Mesenteric fat pad (tissue), 1 donor: ENCODE measurements at regions not wholly inside any gene's neighbourhood (a gene's known extent, or its start where the extent isn't known, plus 50 kb on each side); places are given as distances from the start of the nearest gene placed in this dataset.
"Not testable (repeated sequence)": the region's sequence is repeated elsewhere in the genome, so short reads cannot be mapped to it uniquely, and the experiment has no call there.

Experiments used
- DNase-seq: peaks from one replicate; pipeline ENCODE4 v3.0.0-alpha.2; 2020; ENCODE audit warnings: low spot score
- donor health status: DM: yes; HTN: yes; CAD: no.

GRCh38 chr2:6109831-6110230 lies 417.6 kb downstream of the SOX11 start:
- DNase-seq, result no peak

DNA sequence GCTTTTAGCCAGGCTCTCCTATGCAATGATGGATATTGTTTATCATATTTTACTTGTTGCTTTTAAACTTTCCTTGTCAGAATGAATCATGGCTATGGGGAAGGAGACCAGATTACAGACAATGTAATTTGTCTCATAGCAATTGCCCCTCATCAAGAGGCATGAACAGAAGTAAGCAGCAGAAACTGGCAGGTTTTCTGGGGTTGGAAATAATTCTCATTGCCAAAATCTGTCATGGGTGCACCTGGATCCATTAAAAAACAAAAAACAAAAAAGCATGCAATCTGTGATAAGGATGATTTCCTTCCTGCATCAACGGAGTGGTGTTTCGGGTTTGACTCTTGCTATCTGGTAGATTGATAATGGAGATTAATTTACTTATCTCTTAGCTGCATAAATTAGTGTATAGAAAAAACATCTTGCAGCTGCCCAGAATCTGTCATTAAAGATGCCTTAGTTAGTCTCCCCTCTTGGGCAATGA lies 419.6 kb downstream of the SOX11 start:
- DNase-seq, result no peak

DNA sequence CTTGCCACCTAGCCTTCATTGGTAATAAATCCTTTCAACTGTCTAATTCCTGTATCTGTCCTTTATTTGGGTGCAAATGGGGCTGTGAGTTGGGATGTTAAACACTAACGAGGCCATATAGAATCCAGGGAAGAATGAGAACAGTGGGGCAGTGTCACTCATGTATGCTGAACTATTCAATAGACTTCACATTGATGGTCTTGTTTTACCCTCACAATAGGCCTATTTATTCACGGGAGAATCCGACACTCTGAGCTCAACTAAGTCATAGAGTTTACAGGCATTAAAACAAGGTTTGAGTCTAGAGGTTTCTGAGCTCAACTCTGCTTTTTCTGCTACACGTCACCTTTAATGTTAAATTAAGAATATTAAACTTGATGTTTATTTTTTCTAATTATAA lies 421.6 kb downstream of the SOX11 start:
- DNase-seq, result no peak

GRCh38 chr2:6127718-6128117 lies 435.5 kb downstream of the SOX11 start:
- no peak for DNase-seq

DNA sequence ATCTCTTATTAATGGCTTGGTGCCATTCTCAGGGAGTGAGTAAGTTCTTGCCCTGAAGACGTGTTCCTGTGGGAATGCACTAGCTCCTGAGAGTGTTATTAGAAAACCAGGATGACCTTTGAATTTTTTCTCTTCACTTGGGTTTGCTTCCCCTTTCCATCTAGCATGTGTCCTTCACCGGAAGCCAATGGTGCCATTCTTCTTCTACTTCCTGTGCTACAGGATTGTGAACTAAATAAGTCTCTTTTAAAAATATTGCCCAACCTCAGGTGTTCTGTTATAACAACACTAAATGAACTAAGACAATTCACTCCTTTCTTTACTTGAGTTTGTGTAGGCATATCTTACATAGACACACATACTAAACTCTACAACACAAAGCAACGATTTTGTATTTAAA lies 447.0 kb downstream of the SOX11 start:
- DNase-seq, result no peak

GRCh38 chr2:6139916-6140315 lies 447.7 kb downstream of the SOX11 start:
- DNase-seq, result no peak

GRCh38 chr2:6140509-6140908 lies 448.3 kb downstream of the SOX11 start:
- no peak for DNase-seq

DNA sequence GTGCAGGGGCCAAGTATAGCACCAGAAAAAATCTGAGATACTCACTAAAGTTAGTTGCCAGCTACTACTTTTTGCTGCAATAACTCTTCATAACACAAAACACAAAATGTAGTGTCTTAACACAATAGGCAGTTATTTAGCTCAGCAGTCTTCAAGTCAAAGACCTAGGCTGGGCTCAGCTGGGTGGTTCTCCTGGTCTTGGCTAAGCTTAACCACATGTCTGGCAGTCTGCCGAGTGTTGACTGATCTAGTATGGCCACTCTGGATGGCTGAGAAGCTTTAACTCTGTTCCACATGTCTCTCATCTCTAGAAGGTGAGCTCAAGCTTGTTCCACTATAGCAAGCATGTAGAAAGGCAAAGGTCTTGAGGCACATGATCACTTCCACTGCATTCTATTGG lies 451.6 kb downstream of the SOX11 start:
- DNase-seq, result no peak

GRCh38 chr2:6147215-6147614 lies 455.0 kb downstream of the SOX11 start:
- DNase-seq, result not testable (repeated sequence)

DNA sequence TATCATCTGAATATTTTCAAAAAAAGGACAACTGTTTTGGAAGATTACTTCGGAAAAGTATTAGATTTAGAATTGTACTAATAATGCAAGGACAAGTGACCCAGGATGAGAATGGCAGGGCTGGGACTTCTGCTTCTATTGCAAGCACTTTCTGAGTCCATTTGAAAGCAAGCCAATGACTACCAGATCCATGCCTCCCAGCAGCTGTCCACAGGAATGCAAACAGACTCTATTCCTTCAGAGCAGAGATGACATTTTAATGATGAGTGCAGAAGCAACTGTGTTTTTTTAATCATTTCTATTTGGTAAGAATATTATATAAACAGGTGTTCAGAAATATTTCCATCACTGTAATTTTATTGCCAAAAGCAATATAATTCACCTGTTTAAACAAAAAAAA lies 456.7 kb downstream of the SOX11 start:
- no peak for DNase-seq

DNA sequence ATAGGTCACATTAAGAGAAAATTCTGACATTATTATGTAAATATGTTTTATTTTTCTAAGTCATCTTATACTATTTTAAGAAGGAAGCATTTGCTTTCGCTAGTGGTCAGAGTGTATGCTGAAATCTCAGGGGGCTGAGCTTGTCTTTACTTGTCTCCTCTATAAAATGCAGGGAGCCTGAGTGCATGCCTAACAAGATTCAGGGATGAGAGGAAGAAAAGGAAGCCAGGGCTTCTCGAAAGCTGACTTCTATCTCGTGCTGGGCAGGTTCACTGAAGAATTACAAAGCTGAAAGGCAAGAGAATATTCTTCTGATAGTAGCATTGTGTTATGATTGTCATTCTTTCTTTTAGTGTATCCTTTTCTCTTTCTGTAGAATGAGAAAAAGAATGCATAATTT lies 467.4 kb downstream of the SOX11 start:
- DNase-seq, result no peak

DNA sequence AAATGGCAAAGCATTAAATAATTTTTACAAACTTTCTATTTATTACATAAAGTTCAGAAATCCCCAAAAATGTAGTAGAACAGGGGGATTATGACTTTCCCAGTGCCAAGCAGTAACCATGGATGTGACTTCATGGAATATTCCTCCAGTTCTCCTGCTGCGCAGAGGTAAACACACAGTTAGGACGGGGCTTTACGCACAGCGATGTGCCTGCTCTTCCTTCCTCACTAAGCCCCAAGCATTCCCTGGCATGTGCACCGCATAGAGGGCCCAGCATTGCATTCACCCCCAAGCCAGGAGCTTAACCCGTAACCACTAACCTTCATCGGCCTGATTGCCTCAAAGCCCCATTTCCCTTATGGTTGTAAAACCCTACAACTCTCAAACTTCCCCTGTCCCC lies 471.7 kb downstream of the SOX11 start:
- no peak for DNase-seq

DNA sequence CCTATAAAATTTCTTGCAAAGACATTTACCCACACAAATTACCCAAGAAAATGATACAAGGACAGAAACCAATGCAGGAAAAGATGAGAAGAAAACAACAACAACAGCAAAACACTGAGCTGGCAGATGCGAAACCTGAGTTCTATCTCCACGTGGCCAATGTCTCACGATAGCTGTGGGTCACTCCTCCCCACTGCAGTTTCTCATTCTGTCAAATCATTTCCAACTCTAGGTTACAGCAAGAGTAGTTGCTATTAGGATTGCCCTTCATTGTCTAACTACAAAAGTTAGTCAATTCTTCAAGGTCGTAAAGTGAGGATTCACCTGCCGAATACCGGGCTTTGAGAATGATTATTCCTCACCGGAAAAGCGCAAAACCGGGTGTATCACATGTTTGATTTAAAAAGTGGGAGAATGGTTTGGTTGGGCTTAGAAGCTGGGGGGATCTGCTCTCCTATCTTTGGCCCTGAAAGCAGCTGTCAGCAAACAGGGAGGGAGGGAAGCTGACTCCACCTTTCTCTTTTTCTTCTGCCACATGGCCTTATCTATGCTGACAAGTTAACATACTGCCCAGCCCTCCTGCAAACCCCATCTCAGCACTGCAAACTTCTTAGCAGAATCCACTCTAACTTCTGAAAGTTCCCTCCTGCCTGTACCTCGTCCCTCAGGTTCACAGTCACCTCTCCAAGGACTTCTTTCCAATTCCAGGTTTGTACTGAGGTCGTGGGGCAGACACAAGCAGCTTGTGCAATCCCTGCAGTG lies 473.0 kb downstream of the SOX11 start:
- no peak for DNase-seq

DNA sequence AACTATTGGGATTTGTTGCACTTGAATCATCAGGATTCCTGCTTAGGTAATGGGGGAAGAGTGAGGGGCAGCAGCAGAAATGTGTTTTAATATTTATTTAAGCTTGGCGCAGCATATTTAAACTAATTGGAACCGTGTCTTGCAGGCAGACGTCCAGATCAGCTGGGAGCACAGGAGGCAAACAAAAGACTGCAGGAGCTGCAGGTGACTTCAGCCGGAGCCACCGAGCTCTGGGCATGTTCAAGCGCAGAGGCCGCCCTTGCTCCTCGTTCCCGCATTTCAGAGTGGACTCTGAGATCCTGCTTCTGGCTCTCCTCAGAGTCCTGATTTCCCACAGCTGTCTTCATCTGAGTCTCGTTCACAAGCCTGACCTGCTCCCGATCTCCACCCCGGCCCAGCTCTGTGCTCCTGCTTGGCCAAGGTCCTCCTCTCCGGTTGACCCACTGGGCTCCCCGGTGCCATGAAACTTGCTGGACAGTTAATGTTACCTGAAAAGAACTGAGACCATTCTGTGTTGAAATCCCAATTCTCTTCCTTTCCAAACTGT lies 475.5 kb downstream of the SOX11 start:
- no peak for DNase-seq

GRCh38 chr2:6168485-6168884 lies 476.3 kb downstream of the SOX11 start:
- DNase-seq, result no peak

DNA sequence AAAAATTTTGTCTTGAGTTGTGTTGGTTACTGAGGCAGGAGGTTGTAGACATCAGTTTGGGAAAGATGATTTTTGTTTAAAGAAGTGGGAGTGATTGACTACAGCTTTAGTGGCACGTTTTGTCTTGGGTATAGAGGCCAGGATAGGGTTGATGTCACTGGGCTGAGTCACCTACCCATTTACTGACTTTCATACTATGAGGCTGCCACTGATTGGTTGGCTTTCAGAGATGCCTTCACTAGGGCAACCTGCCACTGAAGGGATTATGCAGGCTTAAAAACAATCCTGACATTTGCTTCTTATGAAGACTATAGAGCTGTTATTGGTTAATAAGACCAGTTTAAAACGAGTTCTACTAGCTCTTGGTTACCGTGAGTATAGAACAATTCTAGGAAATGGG lies 479.1 kb downstream of the SOX11 start:
- no peak for DNase-seq

- no peak for DNase-seq
Observed at GRCh38 chr2:6177811-6178210, 485.6 kb downstream of the SOX11 start.

GRCh38 chr2:6181525-6181924 lies 489.3 kb downstream of the SOX11 start:
- no peak for DNase-seq

DNA sequence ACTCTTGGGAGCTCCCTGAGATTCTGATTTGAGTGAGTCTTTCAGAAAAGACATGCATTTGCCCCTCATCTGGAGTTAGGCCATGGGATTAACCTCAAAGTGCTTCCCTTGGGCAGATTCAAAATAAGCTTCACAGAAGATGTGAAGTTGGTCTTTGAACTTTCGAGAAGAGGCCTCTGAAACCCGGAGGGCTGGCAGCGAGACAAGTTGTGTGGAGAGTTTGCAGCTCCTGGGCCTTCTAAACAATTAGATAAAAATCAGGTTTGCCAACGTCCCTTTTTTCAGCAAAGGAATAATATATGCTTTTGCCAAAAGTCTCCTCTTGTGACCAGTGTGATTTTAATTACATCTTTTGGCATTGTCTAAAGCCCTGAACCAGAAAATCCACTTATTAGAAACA lies 489.7 kb downstream of the SOX11 start:
- no peak for DNase-seq

GRCh38 chr2:6183226-6183625 lies 491.0 kb downstream of the SOX11 start:
- DNase-seq, result no peak

DNA sequence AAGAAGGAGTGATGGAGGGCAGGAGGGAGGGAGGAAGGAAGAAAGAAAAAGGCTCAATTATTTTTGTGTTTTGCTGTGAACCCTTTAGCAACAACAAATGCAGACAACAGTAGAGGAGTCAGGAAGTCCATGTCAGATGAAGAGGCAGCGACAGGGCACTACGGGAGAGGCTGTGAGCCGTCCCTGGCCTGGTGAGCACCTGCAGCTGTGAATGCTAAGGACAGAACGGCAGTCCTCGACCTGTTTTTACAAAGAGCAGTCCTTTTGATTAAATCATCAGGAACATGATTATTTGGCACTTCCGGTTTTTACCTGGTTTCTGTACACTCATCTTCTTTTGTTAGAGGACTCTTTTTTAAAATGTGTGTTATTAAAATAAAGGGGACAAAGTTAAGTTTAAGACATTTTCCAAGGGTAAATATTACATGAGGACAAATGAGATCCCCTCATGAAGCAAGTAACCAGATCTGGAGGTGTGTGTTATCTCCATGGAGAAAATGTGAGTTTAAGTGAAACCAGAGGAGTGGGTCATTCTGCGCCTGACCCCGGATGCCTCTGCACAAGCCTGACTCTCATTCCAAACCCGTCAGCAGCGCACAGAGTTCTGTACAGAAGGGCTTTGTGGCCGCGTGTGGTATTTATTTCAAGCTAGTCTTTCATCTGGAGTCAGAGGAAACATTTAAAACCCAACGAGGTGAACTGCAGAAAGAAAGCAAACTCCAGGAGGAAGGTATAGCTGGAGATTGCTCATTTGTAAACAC lies 492.5 kb downstream of the SOX11 start:
- DNase-seq, result no peak

DNA sequence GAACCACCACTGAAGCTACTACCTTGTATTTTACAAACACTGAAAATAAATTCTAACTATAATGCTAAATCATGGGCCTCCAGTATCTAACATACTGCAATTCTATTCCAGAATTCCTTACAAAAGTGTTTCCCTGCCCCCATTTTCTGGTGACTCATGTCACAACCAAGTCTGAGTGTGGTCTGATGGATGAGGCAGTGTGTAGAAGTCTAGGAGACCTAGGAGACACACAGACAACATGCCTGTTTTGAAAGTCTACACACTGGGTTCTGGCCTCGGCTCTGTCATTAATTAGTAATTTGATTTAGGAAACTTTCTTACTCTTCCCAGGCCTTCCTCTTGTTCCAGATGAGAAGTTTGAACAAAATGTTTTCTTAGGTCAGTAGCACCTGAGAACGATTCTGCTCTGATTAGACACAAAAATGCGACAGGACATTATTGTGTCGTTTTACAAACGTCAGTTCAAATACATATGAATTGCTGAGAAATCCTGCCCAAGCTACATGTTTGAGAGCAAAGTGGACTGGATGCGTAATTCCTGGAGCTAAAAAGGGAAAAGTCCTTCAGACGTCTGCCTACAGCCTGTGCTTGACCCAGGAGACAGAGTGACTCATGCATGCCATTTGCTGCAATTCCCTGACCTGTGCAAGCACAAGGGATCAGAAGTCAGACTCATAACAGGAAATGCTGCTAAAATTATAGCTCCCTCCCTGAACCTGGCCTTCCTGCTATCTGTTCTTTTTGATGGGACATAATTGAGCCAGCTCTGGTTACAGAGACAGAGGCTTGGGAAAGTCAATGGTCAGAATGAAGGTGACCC lies 494.4 kb downstream of the SOX11 start:
- DNase-seq, result no peak
